ENCODE measurements at regions not wholly inside any gene's neighbourhood (a gene's known extent, or its start where the extent isn't known, plus 50 kb on each side); places are given as distances from the start of the nearest gene placed in this dataset.

GRCh38 chr2:104518256-104518655, 335.7 kb upstream of the POU3F3 start:
- Histone ChIP-seq H3K36me3 (ENCODE audit: control insufficient read depth in 2 of 4, insufficient read depth in 4 of 4, low read length in 3 of 4) (no peaks in the 10 kb centered on the region), H4K8ac (ENCODE audit: extremely low read depth, insufficient read depth, low read length) (no peak overlapping the region), H3K9ac (replicated peaks in 1 of 4; ENCODE audit: extremely low read depth in 1 of 4, low read depth in 3 of 4, low read length in 3 of 4) (no peak overlapping the region), H3K27ac (ENCODE audit: low read depth, low read length) (no peak overlapping the region), H3K4me3 (ENCODE audit: extremely low read depth in 1 of 4, insufficient read depth in 2 of 4, low read depth in 3 of 4, low read length in 4 of 4) (no peak overlapping the region), H2BK20ac (ENCODE audit: low read length) (no peak overlapping the region), H2AK5ac (ENCODE audit: low read depth, low read length) (no peak overlapping the region), H2BK5ac (ENCODE audit: low read depth, low read length) (no peak overlapping the region), H3K23ac (ENCODE audit: insufficient read length) (no peak overlapping the region), H4K91ac (replicated peaks; ENCODE audit: insufficient read length, low read length) (no peak overlapping the region), H3K9me3 (ENCODE audit: insufficient read depth in 2 of 2, low read depth in 1 of 2, low read length in 1 of 2) (no peaks in the 10 kb centered on the region), H3K79me1 (ENCODE audit: low read depth, low read length) (no peaks in the 10 kb centered on the region), H3K4me2 (ENCODE audit: insufficient read depth in 1 of 2, low read depth in 2 of 2, low read length in 2 of 2) (no peak overlapping the region), H3K79me2 (ENCODE audit: control insufficient read depth in 1 of 2, insufficient read depth in 2 of 2, low read length in 2 of 2) (no peaks in the 10 kb centered on the region), H4K5ac (ENCODE audit: insufficient read length, low read depth, low read length) (no peak overlapping the region), H3K18ac (ENCODE audit: extremely low read depth, low read length) (no peak overlapping the region), H3K4ac (replicated peaks; ENCODE audit: insufficient read length, low read depth, low read length) (no peak overlapping the region), H3K4me1 (replicated peaks in 1 of 4; ENCODE audit: control insufficient read depth in 3 of 4, insufficient read depth in 4 of 4, low read length in 3 of 4) (no peaks in the 10 kb centered on the region), H3K27me3 (replicated peaks in 1 of 4; ENCODE audit: control insufficient read depth in 3 of 4, extremely low read depth in 1 of 4, insufficient read depth in 3 of 4, low read length in 3 of 4) (peaks cover 0 to 1% (median 0%) of the 10 kb centered on the region in 4 experiments; a peak in 1 of 7 replicates), H2BK12ac (ENCODE audit: low read depth, low read length) (no peak overlapping the region), H3K56ac (replicated peaks; ENCODE audit: insufficient read length, low read depth, low read length) (no peak overlapping the region), H3K14ac (ENCODE audit: insufficient read length) (no peak overlapping the region), H3K23me2 (ENCODE audit: low read depth, low read length) (no peaks in the 10 kb centered on the region; the same call in 1 of the 2 replicates), H2BK15ac (ENCODE audit: low read length) (no peak overlapping the region), H2BK120ac (replicated peaks; ENCODE audit: low read depth, low read length) (no peak overlapping the region), H2AFZ (ENCODE audit: low read length) (no peak overlapping the region), H4K20me1 (replicated peaks in 1 of 2; ENCODE audit: control insufficient read depth in 1 of 2, insufficient read depth in 2 of 2, low read length in 2 of 2) (no peaks in the 10 kb centered on the region)
- CTCF ChIA-PET (ENCODE audit: partially characterized antibody) = no interaction called here
- DNase-seq (ENCODE audit: low read depth in 1 of 2, low spot score in 2 of 2) (no peak), FAIRE-seq (no peak)
- POLR2A ChIA-PET (ENCODE audit: partially characterized antibody) = no interaction called here
- 94% methylated on average over 6 of the region's 6 CpGs; no CpG with 5 or more reads in 1 of the 2 experiments for WGBS, 2 experiments (ENCODE audit: extremely low coverage in 1 of 2, insufficient coverage in 1 of 2, insufficient read length in 1 of 2, insufficient replicate concordance in 2 of 2, low coverage in 1 of 2, low lambda C conversion rate in 2 of 2, missing lambda C conversion rate in 1 of 2)
- TF ChIP-seq RNF2 (IDR thresholded peaks at IDR 0.05; ENCODE audit: borderline replicate concordance, low read depth, low read length, missing control alignments, poor library complexity, severe bottlenecking) = no peak
- no peak for TF ChIP-seq KDM4A (IDR thresholded peaks at IDR 0.05; ENCODE audit: low read depth, low read length, severe bottlenecking)
- TF ChIP-seq SIN3A (conservative IDR thresholded peaks at IDR 0.05 in 1 of 2, IDR thresholded peaks at IDR 0.05 in 1 of 2; ENCODE audit: low read depth in 1 of 2, low read length in 2 of 2) = no peak
- TF ChIP-seq TBP (IDR thresholded peaks at IDR 0.05; ENCODE audit: low read depth, low read length) = no peak
- no peak for TF ChIP-seq SP1 (IDR thresholded peaks at IDR 0.05; ENCODE audit: low read depth, low read length)
- TF ChIP-seq CBX5 (IDR thresholded peaks at IDR 0.05; ENCODE audit: low read depth, low read length) = no peak
- TF ChIP-seq SUZ12 (IDR thresholded peaks at IDR 0.05; ENCODE audit: low read length) = no peak
- TF ChIP-seq NRF1 (IDR thresholded peaks at IDR 0.05; ENCODE audit: low read depth, low read length) = no peak
- no peak for TF ChIP-seq MAFK (IDR thresholded peaks at IDR 0.05; ENCODE audit: low read depth, low read length)
- no peak for TF ChIP-seq RAD21 (IDR thresholded peaks at IDR 0.05 in 1 of 2, conservative IDR thresholded peaks at IDR 0.05 in 1 of 2; ENCODE audit: low read depth in 2 of 2, low read length in 2 of 2)
- no peak for TF ChIP-seq SIRT6 (IDR thresholded peaks at IDR 0.05; ENCODE audit: low read length)
- no peak for TF ChIP-seq TEAD4 (IDR thresholded peaks at IDR 0.05; ENCODE audit: low read depth, low read length)
- TF ChIP-seq HDAC6 (IDR thresholded peaks at IDR 0.05; ENCODE audit: low read depth, low read length) = no peak
- no peak for TF ChIP-seq TCF12 (IDR thresholded peaks at IDR 0.05; ENCODE audit: low read depth, low read length)

Data from H1 (cell line).